Choroid plexus epithelial cell (primary cell): ENCODE measurements at regions not wholly inside any gene's neighbourhood (a gene's known extent, or its start where the extent isn't known, plus 50 kb on each side); places are given as distances from the start of the nearest gene placed in this dataset.

Source experiments
- DNase-seq: peaks from one replicate; pipeline ENCODE4 v3.0.0-alpha.2; 2010; ENCODE audit warnings: low read depth
- H3K4me3 ChIP-seq: 2 replicates; pipeline ENCODE4 v1.5.1; 2011; ENCODE audit warnings: low read depth, mild to moderate bottlenecking, control low read depth, low read length, moderate library complexity
- TF ChIP-seq, protein P1 (sequence below): conservative IDR thresholded peaks from 2 replicates; pipeline ENCODE4 v1.5.1; 2011; ENCODE audit warnings: low read depth, mild to moderate bottlenecking, control low read depth, inconsistent platforms, low read length, moderate library complexity

DNA sequence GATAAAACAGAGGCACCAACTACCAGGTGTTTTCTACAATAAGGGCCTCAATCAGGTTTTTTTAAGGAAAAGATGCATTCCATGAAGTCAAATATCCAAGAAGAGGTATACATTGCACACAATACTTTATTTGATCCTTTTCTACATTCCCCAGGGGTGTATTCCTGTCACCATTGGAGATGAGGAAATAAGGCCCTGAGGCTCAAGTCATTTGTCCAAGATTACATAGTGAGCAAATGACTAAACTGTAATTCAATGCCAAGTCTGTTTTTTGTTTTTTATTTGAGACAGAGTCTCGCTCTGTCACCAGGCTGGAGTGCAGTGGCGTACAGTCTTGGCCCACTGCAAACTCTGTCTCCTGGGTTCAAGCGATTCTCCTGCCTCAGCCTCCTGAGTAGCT lies 69.2 kb upstream of the CDYL start:
- TF ChIP-seq, protein P1, sequence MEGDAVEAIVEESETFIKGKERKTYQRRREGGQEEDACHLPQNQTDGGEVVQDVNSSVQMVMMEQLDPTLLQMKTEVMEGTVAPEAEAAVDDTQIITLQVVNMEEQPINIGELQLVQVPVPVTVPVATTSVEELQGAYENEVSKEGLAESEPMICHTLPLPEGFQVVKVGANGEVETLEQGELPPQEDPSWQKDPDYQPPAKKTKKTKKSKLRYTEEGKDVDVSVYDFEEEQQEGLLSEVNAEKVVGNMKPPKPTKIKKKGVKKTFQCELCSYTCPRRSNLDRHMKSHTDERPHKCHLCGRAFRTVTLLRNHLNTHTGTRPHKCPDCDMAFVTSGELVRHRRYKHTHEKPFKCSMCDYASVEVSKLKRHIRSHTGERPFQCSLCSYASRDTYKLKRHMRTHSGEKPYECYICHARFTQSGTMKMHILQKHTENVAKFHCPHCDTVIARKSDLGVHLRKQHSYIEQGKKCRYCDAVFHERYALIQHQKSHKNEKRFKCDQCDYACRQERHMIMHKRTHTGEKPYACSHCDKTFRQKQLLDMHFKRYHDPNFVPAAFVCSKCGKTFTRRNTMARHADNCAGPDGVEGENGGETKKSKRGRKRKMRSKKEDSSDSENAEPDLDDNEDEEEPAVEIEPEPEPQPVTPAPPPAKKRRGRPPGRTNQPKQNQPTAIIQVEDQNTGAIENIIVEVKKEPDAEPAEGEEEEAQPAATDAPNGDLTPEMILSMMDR: no peak
- no peak for DNase-seq
- H3K4me3 ChIP-seq: no peak overlapping the region

GRCh38 chr6:4705809-4706208 lies 70.4 kb upstream of the CDYL start:
- no peak for DNase-seq
- TF ChIP-seq, protein P1: no peak
- H3K4me3 ChIP-seq: no peak overlapping the region

DNA sequence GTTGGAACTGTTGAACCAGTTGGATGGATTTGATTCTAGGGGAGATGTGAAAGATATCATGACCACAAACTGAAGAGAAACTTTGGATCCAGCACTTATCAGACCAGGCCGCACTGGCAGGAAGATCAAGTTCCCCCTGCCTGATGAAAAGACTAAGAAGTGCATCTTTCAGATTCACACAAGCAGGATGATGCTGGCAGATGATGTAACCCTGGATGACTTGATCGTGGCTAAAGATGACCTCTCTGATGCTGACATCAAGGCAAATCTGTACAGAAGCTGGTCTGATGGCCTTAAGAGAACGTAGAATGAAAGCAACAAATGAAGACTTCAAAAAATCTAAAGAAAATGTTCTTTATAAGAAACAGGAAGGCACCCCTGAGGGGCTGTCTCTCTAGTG lies 72.8 kb upstream of the CDYL start:
- TF ChIP-seq, protein P1: no peak
- no peak for DNase-seq
- H3K4me3 ChIP-seq: no peak overlapping the region

DNA sequence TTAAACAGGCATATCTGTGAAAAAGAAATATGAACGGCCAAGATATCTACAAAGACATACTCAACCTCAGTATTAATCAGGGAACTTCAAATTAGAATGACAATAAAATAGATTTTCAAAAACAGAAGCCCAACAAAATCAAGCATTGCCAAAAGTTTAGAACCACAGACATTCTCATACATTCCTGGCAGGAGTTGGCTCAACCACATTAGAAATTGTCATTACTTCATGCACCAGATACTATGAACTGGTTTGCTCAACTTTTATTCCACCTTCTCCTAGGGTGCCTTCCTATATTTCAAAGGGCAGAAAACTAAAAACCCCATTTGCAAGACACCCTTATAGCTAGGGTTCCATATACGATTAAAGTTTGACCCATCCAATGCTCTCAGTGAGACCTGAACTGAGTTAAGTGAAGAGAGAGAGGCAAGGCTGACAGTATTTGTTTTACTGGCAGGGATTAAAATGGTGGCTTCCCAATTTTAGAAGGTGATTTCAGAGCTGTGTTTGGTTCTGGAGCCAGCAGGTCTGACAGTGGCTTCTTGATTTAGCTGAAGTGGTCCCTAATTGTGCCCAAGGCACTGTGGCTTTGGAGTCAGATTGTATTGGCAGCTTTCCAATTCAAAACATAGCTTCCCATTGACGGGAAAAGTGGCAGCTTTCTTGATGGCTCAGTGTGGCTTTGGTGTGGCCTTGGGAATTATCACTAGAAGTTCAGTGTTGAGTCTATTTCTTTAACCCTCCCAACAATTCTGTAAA lies 77.1 kb upstream of the CDYL start:
- TF ChIP-seq, protein P1: no peak
- no peak for DNase-seq
- no peak overlapping the region for H3K4me3 ChIP-seq

DNA sequence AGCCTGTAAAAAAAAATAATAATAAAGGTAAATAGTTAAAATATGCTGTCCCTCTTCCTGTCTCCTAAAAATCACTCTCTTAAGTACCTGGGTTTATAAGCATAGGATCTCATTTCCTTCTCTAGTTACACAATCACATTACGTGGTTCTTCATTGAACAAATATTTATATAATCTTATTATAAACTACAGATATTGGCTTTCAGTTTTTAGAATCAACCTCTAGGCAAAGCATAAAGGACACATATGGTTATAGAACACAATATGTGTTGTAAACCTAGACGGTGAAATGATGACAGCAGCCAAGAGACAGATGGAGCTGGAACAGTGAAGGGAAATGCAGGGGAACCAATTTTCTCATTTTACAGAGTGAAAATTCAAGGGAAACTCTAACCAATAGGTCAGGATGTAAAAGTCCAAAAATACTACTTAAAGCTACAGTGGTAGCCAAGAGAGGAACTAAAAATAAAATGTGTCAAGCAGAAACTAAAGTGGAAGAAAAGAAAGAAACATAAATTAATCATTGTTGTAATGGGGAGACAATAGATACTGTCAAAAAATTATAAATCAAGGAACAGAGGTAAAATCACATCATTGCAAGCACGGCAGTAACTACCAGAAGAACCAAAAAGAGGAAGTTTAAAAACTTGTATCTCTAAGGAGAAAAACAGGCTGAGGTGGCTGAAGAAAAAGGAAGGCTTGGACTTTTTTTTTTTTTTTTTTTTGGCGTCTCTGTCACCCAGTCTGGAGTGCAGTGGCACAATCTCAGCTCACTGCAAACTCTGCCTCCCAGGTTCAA lies 82.8 kb upstream of the CDYL start:
- DNase-seq: no peak
- TF ChIP-seq, protein P1: no peak
- H3K4me3 ChIP-seq: no peak overlapping the region

DNA sequence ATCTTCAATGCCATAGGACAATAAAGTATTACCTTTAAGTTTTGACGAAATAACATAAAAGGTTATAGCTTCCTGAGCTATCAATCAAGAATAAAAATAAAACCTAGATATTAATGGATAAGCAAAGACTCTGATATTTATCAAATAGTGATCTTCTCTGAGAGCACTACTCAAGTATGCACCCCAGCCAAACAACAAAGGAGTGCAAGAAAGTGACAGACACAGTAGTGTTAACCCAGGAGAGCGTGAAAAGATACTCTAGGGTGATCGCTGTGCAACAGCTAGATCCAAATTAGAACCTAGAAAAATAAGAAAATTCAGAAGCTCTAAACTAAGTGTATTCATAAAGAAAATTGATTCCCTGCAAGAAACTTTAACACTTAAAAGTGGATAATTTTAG lies 83.5 kb upstream of the CDYL start:
- DNase-seq: no peak
- no peak overlapping the region for H3K4me3 ChIP-seq
- TF ChIP-seq, protein P1: no peak
